HG02973 (cell line): ENCODE measurements at regions not wholly inside any gene's neighbourhood (a gene's known extent, or its start where the extent isn't known, plus 50 kb on each side); places are given as distances from the start of the nearest gene placed in this dataset.

Experiments
- ATAC-seq: cut with Tn5 transposase; IDR thresholded peaks from one replicate; pipeline ENCODE4 v1.9.1; 2021; ENCODE audit warnings: moderate library complexity; ENCODE audit not compliant: unreplicated experiment

- no peak for ATAC-seq
Measured at GRCh38 chr12:77366616-77367015, 301.2 kb upstream of the E2F7 start.

- no peak for ATAC-seq
Measured at GRCh38 chr12:77364400-77364799, 299.0 kb upstream of the E2F7 start.

- no peak for ATAC-seq
Measured at GRCh38 chr12:77362509-77363210, 297.3 kb upstream of the E2F7 start.

- no peak for ATAC-seq
Measured at GRCh38 chr12:77357655-77358054, 292.3 kb upstream of the E2F7 start.

- ATAC-seq: no peak
Measured at GRCh38 chr12:77354766-77355362, 289.5 kb upstream of the E2F7 start.

GRCh38 chr12:77352946-77353345, 287.6 kb upstream of the E2F7 start:
- no peak for ATAC-seq

- ATAC-seq: no peak
Measured at GRCh38 chr12:77351860-77352259, 286.5 kb upstream of the E2F7 start.

GRCh38 chr12:77349689-77350370, 284.5 kb upstream of the E2F7 start:
- no peak for ATAC-seq

- ATAC-seq: no peak
Measured at GRCh38 chr12:77347017-77347416, 281.6 kb upstream of the E2F7 start.

- ATAC-seq: no peak
Measured at GRCh38 chr12:77345336-77345735, 280.0 kb upstream of the E2F7 start.

GRCh38 chr12:77344651-77345050, 279.3 kb upstream of the E2F7 start:
- no peak for ATAC-seq

GRCh38 chr12:77343291-77343690, 277.9 kb upstream of the E2F7 start:
- ATAC-seq: no peak

GRCh38 chr12:77342253-77342652, 276.9 kb upstream of the E2F7 start:
- no peak for ATAC-seq

- ATAC-seq: no peak
Measured at GRCh38 chr12:77339610-77340009, 274.2 kb upstream of the E2F7 start.

GRCh38 chr12:77337362-77337761, 272.0 kb upstream of the E2F7 start:
- ATAC-seq: no peak

GRCh38 chr12:77334806-77335205, 269.4 kb upstream of the E2F7 start:
- ATAC-seq: no peak

- no peak for ATAC-seq
Measured at GRCh38 chr12:77328326-77328725, 263.0 kb upstream of the E2F7 start.

- no peak for ATAC-seq
Measured at GRCh38 chr12:77325511-77326236, 260.3 kb upstream of the E2F7 start.

GRCh38 chr12:77324763-77325468, 259.5 kb upstream of the E2F7 start:
- peak; percentile 92 for ATAC-seq

- no peak for ATAC-seq
Measured at GRCh38 chr12:77324416-77324762, 259.0 kb upstream of the E2F7 start.

GRCh38 chr12:77323788-77324415, 258.5 kb upstream of the E2F7 start:
- ATAC-seq: no peak
